ENCODE measurements at regions not wholly inside any gene's neighbourhood (a gene's known extent, or its start where the extent isn't known, plus 50 kb on each side); places are given as distances from the start of the nearest gene placed in this dataset.

DNA sequence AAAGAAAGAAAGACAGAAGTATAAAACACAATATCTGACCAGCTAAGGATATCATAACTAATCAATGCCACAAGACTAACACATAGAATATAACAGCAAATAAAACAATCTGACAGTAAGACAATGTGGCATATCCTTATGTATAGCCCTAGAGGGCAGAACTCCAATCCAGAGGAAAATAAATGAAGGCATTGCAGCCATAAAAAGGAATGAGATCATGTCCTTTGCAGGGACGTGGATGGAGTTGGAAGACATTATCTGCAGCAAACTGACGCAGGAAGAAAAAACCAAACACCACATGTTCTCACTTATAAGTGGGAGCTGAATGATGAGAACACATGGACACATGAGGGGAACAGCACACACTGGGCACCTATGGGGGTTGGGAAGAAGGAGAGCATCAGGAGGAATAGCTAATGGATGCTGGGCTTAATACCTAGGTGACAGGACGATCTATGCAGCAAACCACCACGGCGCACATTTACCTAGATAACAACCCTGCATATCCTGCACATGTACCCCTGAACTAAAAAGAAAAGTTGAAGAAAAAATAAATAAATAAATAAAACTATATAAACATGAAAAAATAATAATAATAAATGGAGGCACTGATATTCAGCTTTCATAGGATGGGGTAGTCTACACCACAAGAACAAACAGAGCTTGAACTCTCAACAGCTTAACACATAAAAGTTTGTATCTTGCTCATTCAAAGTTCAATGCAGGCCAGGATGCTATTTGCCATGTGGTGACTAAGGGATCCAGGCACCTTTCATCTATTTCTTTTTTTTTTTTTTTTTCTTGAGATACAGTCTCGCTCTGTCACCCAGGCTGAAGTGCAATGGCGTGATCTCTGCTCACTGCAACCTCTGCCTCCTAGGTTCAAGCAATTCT, 66.1 kb upstream of the KAT6B start:
- Histone ChIP-seq H3K27ac (no peak overlapping the region), H3K36me3 (no peaks in the 10 kb centered on the region), H3K9me3 (no peaks in the 10 kb centered on the region), H4K20me1 (no peaks in the 10 kb centered on the region), H3K4me1 (peaks cover 16% of the 10 kb centered on the region), H3K4me2 (no peak overlapping the region), H3K9ac (no peak overlapping the region), H3K4me3 (no peak overlapping the region), H3K27me3 (no peaks in the 10 kb centered on the region)
- no peak for TF ChIP-seq Cebpa-rat (IDR thresholded peaks at IDR 0.05)

DNA sequence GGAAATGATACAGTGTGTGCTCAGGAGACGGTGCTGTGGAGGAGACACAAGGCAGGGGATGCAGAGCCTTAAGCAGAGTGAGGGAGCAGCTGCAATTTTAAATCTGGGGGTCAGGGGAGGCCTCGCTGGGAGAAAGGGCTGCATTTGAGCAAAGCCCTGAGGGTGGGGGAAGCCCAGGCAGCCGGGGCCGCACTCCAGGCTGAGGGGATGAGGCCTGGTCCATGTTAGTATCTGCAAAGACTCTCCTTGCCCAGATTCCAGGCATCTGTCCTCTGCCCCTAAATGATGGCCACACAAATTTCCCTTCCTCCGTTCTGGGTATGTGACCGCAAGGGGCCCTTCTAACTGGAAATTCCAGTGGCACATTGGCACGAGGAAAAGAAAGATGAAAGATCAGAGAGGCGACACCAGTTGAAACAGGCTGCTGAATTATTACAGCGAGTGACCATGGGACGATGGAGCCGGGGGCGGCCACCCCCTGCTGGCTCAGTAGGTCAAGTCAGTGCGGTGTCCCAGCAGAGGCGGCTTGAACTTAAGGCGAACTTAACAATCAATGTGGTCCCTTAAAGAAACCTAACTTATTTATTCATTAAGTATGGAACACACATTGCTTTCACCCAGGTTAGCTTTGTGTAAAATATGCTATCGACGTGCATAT, 62.3 kb upstream of the KAT6B start:
- Histone ChIP-seq H3K27ac (no peak overlapping the region), H4K20me1 (no peaks in the 10 kb centered on the region), H3K36me3 (no peaks in the 10 kb centered on the region), H3K4me2 (no peak overlapping the region), H3K9me3 (no peaks in the 10 kb centered on the region), H3K4me1 (peaks cover 11% of the 10 kb centered on the region; the same call in 1 of the 2 replicates), H3K27me3 (no peaks in the 10 kb centered on the region), H3K4me3 (no peak overlapping the region), H3K9ac (no peak overlapping the region)
- no peak for TF ChIP-seq Cebpa-rat (IDR thresholded peaks at IDR 0.05)

DNA sequence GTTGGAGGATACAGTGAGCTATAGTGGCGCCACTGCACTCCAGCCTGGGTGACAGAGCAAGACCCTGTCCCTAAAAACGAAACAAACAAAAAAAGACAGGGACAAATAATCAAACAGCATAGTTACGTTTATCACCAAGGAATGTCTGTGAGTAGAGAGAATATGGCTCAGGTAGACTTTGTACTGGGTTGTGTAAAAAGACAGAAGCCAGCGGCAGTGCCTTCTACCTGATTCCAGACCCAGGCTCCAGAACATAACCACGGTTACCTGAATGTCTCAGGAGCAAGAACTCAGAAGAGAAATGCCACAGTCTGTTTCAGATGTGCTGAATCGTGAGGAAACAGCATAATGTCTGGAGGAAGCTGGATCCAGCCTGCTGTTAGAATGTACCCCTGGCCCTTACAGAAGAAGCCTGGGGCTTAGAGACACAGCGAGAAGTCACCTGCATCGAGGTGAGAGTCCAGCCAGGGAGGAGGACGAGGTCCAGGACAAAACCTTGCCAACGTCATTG, 60.9 kb upstream of the KAT6B start:
- Histone ChIP-seq H4K20me1 (no peaks in the 10 kb centered on the region), H3K4me3 (no peak overlapping the region), H3K9ac (no peak overlapping the region), H3K4me1 (peaks cover 16% of the 10 kb centered on the region), H3K27me3 (no peaks in the 10 kb centered on the region), H3K36me3 (no peaks in the 10 kb centered on the region), H3K27ac (no peak overlapping the region), H3K9me3 (no peaks in the 10 kb centered on the region), H3K4me2 (no peak overlapping the region)
- no peak for TF ChIP-seq Cebpa-rat (IDR thresholded peaks at IDR 0.05)

DNA sequence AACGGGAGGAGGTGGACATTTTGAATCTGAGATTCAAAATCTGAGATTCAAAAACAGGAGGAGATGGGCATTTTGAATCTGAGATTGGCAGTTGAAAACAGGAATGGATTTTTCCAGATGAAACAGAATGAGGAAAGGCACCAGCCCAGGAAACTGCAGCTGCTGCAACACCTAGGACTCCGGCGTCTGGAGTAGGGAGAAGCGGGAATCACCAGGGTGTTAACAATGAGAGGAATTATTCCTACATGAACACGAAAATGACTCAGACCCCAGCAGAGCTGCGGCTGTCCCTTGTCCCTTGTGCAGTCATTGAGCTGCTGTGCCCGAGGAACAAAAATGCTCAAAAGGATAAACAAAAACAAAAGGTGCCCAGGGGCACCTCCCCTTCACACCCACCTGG, 59.9 kb upstream of the KAT6B start:
- TF ChIP-seq Cebpa-rat (IDR thresholded peaks at IDR 0.05), result no peak

DNA sequence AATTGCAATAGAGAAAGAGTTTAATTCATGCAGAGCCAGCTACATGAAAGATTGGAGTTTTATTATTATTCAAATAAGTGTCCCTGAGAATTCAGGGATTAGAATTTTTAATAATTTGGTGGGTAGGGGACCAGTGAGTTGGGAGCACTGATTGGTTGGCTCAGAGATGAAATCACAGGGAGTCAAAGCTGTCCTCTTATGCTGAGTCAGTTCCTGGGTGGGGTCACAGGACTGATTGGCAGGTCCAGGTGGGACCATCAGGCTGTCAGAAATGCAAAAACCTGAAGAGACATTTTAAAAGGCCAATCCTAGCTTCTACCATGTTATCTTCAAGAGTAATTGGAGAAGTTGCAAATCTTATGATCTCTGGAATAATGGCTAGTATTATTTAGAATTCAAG, 56.0 kb upstream of the KAT6B start:
- no peaks in the 10 kb centered on the region for H3K36me3 ChIP-seq
- no peaks in the 10 kb centered on the region for H3K27me3 ChIP-seq
- H3K4me3 ChIP-seq, result no peak overlapping the region
- no peak overlapping the region for H3K9ac ChIP-seq
- no peak overlapping the region for H3K27ac ChIP-seq
- no peaks in the 10 kb centered on the region for H4K20me1 ChIP-seq
- H3K4me2 ChIP-seq, result 0 out of 2 replicates have a peak overlapping the region, but pooled peaks have one; percentile 26
- H3K4me1 ChIP-seq, result peaks cover 14% of the 10 kb centered on the region
- no peak for TF ChIP-seq Cebpa-rat (IDR thresholded peaks at IDR 0.05)
- H3K9me3 ChIP-seq, result peaks cover 12% of the 10 kb centered on the region

More for the DNA sequence above, 59.9 kb upstream of the KAT6B start:
- no peak overlapping the region for H3K27ac ChIP-seq
- H3K4me2 ChIP-seq, result no peak overlapping the region
- H3K4me1 ChIP-seq, result peaks cover 25% of the 10 kb centered on the region
- no peak overlapping the region for H3K9ac ChIP-seq
- no peaks in the 10 kb centered on the region for H3K9me3 ChIP-seq
- H3K27me3 ChIP-seq, result no peaks in the 10 kb centered on the region
- H3K4me3 ChIP-seq, result no peak overlapping the region
- H4K20me1 ChIP-seq, result no peaks in the 10 kb centered on the region
- H3K36me3 ChIP-seq, result no peaks in the 10 kb centered on the region

DNA sequence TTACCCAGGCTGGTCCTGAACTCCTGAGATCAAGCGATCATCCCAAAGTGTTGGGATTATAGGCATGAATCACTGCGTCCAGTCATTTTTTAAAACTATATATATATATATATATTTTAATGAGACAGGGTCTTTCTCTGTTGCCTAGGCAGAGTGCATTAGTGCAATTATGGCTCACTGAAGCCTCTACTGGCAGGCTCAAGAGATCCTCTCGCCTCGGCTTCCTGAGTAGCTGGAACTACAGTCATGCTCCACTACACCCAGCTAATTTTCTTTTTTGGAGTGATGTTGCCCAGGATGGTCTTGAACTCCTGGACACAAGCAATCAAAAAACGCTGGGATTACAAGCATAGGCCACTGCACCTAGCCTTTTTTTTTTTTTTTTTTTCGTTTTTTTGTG, 55.3 kb upstream of the KAT6B start:
- H3K27ac ChIP-seq, result no peak overlapping the region
- 0 out of 2 replicates have a peak overlapping the region, but pooled peaks have one; percentile 26 for H3K4me2 ChIP-seq
- H3K4me3 ChIP-seq, result no peak overlapping the region
- TF ChIP-seq Cebpa-rat (IDR thresholded peaks at IDR 0.05), result no peak
- peaks cover 14% of the 10 kb centered on the region for H3K4me1 ChIP-seq
- H3K9me3 ChIP-seq, result peaks cover 19% of the 10 kb centered on the region
- H4K20me1 ChIP-seq, result no peaks in the 10 kb centered on the region
- no peaks in the 10 kb centered on the region for H3K36me3 ChIP-seq
- H3K9ac ChIP-seq, result no peak overlapping the region
- no peaks in the 10 kb centered on the region for H3K27me3 ChIP-seq

DNA sequence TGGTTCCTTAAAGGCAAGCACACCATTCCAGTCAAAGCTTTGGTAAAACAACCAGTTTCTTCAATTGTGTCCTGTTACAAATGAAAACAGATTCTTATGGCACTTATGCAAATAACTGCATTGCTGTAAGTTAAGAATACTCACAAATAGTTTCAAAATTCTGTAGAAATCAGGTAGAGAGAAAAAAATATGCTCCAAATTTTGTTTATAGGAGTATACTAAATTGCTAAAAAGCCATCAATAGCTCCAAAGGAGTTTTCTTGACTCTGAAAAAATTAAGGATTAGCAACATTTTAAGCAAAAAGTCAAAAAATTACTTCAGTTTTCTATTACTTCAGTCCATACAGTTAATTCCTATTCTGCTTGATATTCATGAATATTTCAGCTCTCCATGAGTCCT, 51.3 kb upstream of the KAT6B start:
- no peak overlapping the region for H3K4me2 ChIP-seq

More for the DNA sequence above, 51.3 kb upstream of the KAT6B start:
- Histone ChIP-seq H3K4me3 (no peak overlapping the region), H3K27ac (no peak overlapping the region), H3K27me3 (no peaks in the 10 kb centered on the region), H3K4me1 (peaks cover 13% of the 10 kb centered on the region), H3K9ac (no peak overlapping the region), H3K9me3 (peaks cover 57% of the 10 kb centered on the region), H4K20me1 (no peaks in the 10 kb centered on the region), H3K36me3 (no peaks in the 10 kb centered on the region)
- TF ChIP-seq Cebpa-rat (IDR thresholded peaks at IDR 0.05), result no peak
